ENCODE measurements at regions not wholly inside any gene's neighbourhood (a gene's known extent, or its start where the extent isn't known, plus 50 kb on each side); places are given as distances from the start of the nearest gene placed in this dataset.
A peak's percentile ranks its signal among the peaks of the same experiment; 100 is the strongest.
"Not testable (repeated sequence)": the region's sequence is repeated elsewhere in the genome, so short reads cannot be mapped to it uniquely, and the experiment has no call there.

DNA sequence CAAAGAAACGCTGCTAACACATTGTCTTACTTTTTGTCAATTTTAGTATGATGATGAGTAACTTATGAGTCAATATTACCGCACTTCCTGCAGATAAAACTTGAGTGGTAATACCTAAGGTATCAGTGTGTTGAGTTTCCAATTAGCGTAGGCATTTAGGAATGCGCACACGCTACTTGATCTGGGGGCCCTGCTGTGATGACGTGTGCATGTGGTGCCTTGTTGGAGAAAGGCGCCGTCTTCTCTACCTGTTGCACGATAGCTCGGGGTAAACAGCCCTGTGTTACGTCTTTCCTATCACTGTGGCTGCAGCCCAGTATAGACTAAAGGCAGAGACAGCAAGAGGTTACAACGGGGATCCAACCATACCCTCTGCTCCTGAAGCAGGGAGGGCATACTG, 476.8 kb upstream of the ADARB2 start:
- DNase-seq, result no peak

- DNase-seq, result no peak
Measured at GRCh38 chr10:2212244-2212834, 475.0 kb upstream of the ADARB2 start.

DNA sequence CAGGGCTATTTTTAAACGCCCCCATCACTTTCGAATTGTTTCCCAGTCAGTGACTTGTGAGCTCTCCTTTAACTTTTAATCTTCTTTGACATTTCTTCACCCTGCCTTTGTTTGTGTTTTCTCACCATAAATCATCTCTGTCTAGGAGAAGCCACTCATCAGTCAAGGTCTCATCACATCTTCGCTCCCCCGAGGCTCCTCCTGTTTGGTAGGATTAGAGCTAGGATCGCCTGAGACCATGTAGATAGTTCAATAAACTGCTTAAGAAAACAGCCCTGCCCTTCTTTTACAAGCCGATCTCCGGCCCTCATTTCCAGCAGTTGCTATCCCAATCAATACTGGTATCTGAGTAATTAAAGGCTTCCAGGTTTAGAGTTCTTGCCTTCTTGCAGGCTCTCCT, 472.8 kb upstream of the ADARB2 start:
- DNase-seq, result no peak

DNA sequence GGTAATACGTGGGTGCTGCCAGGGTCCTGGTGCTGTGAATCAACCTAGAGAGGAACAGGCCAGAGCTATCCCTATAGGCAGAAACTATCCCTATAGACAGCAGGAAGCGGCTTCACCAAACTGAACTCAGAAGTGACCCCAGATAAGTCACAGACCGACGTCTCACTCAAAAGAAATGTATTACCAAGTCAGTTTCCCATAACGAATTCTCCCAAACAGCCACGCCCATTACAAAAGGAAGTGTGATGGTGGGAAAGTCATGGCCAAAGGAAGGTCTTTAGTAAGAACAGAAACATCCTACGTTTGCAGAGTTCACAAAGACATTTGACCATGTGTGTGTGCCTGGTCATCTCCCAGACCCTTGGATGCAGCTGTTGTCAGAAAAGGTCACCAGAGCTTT, 470.8 kb upstream of the ADARB2 start:
- DNase-seq, result no peak

GRCh38 chr10:2207246-2207922, 470.1 kb upstream of the ADARB2 start:
- DNase-seq, result no peak

GRCh38 chr10:2205406-2205805, 468.1 kb upstream of the ADARB2 start:
- DNase-seq, result no peak

DNA sequence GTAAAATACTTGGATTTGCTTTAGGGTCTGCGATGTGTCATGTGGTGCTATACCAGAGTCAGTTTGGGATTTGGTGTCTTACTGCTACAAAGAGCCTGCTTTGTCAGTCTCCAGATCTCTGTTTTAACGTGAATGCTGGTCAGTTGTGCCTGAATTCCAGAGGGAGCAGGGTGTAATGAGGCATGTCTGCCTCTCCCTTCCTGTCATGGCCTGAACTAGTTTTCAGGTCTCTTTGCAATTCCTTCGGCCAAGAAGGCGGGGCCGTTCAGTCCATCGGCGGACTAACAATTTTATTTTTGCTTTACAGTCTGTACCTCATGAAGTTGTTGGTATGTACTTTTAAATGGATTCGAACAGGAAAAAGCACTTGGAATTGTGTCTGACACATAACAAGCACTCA, 465.1 kb upstream of the ADARB2 start:
- DNase-seq, result no peak

DNA sequence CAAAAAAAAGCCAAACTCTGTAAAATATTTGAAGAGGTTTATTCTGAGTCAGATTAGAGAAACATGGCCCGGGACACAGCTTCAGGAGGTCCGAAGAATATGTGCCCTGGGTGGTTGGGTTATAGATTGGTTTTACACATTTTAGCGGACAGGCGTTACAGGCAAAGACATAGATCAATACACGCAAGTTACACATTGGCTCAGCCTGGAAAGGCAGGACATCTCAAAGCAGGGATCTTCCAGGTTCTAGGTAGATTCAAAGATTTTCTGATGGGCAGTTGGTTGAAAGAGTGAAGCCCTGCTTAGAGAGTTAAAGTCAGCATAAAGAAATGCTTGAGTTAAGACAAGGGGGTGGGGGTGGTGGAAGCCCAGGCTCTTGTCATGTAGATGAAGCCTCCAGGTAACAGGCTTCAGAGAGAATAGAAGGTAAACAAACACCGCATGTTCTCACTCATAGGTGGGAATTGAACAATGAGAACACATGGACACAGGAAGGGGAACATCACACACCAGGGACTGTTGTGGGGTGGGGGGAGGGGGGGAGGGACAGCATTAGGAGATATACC, 464.3 kb upstream of the ADARB2 start:
- no peak for DNase-seq

DNA sequence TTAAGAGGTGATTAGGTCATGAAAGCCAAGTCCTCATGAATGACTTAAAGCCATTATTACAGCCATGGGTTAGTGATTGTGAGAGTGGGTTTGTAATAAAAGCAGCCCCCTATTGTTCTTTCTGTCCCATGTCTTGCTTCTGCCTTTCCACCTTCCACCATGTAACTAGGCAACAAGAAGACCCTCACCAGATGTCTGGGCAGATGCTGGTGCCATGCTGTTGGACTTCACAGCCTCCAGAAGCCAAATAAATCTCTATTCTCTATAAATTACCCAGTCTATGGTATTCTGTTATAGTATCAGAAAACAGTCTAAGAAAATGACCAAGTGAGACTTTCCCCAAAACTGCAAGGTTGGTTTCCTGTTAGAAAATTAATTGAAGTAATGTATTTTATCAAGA, 460.3 kb upstream of the ADARB2 start:
- no peak for DNase-seq

DNA sequence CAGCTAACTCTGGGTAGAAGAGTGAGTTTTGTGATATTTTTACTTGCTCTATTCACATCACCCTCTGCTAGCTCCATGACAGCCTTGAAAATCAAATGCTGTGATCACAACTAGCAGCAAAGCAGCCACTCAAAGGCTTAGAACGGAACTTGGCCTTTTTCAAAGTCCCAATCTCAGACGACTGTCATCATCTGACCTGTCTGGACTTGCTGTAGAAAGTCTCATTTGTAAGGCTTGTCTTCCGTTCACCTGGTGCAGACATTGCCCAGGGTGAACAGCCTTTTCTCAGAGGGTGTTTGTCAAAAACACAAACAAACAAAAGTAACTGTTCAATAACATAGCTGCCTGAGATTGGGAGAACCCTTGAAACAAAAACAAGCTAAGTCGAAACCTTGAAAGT, 458.9 kb upstream of the ADARB2 start:
- DNase-seq, result no peak

- not testable (repeated sequence) for DNase-seq
Measured at GRCh38 chr10:2189356-2189755, 452.0 kb upstream of the ADARB2 start.

GRCh38 chr10:2188371-2188770, 451.0 kb upstream of the ADARB2 start:
- no peak for DNase-seq

DNA sequence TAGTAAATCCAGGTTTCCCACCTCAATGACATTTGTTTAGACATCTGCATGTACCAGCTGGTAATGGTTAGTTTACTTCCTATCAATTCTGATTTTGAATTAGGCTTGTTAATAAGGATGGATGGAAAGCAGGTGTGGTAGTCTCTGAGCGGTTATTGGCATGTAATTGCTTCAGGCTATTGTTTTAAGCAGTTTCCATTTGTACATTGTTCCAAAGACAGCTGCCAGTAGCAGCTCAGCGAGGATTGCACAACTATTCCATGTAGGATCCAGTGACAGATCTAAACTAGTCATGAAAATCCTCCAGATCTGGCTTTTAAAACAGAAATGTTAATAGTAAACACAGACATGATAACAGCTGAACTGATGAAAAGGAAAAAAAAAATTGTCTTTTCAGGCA, 436.0 kb upstream of the ADARB2 start:
- no peak for DNase-seq

- no peak for DNase-seq
Measured at GRCh38 chr10:2165771-2166460, 428.6 kb upstream of the ADARB2 start.

DNA sequence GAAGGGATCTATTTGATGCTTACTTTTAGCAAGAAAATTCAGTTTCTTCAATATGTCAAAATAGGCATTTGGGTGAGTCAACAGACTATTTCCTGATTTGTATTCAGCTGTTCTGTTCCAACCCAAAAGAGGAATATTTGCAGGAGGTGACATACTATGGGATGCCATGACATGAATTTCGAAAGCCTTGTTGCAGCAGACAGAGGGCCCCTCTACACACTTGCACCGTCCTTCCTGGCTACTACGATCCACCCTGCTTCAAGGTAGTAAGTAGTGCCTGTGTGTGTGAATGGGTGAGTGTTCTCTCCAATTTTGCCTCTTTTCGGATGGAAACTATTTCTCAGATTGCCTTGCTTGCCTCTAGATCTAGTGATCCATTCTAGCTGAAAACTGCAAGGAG, 413.0 kb upstream of the ADARB2 start:
- DNase-seq, result no peak

DNA sequence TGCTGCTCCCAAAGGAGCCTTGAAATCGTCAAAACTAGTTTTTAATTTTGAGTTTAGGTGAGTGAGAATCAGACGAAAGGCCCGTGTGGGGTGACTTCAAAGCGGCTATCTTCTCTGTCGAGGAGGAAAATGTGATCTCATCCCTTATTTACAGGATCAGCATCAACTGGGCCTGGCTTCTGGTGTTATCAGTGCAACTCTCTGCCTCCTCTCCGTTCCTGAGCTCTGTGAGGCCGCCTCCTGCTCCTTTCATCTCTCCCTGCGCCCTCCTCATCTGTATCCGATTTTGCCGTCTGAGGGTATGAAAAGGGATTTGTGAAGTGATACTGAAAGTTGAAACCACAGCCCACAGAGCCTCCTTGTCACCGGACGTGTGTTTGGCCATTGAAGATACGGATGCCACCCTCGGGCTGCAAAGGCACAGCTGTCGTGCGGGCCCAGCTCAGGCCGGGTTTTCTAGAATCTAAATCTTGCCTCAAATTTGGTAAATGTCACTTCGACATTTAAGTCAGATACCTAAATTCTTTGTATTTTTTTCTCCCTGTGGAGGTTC, 408.7 kb upstream of the ADARB2 start:
- DNase-seq, result no peak

GRCh38 chr10:2145491-2145890, 408.2 kb upstream of the ADARB2 start:
- no peak for DNase-seq

DNA sequence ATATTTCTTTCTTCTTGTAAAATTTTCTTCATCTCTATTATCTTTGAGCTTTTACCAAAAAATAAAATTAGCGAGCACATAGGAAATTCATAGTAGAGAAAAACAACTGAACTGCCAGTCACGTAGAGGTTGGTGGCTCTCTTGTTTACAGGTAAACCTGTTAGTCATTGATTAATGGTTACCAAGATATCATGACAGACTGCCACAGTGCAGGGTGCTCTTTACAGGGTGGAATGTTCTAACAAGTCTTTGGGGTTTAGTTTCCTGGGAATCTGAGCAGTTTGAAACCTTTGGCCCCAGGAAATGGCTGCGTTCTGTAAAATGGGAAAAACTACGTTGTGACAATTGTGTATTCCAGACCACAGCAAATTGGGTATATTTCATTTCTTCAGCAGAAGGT, 407.3 kb upstream of the ADARB2 start:
- DNase-seq, result no peak

DNA sequence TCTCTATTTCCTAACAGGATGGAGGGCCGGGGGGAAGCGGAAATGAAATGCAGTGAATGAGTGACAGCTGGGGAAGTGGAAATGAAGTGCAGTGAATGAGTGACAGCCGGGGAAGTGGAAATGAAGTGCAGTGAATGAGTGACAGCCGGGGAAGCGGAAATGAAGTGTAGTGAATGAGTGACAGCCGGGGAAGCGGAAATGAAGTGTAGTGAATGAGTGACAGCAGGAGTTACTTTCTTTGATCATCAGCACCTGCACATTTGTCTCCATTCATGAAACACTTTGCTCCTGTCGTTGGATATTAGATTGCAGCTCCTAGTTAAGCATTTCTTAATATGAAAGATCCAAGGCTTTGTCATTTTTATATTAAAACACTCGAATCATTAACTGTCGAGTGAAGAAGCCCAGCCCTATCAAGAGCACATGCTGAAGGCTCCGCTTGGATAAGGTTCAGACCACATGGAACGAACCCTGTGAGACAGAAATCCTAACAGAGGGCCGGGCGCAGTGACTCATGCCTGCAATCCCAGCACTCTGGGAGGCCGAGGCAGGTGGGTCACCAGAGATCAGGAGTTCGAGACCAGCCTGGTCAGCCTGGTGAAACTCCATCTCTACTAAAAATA, 406.0 kb upstream of the ADARB2 start:
- no peak for DNase-seq

DNA sequence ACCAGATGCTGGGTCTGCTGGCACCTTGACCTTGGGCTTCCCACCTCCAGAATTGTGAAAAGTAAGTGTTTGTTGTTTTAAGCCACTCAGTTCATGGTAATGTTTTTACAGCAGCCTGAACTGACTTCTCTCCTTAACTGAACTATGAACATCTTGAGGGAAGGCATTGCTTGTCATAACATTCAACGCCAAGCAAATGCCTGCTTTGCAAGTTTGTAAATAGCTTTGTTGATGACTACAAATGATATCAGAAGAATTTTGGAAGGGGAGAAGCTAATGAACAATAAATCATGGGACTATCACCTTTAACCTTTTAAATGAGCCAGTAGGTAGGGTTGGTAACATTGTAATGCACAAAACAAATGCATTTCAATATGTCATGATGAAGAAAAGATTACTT, 402.4 kb upstream of the ADARB2 start:
- DNase-seq, result no peak

DNA sequence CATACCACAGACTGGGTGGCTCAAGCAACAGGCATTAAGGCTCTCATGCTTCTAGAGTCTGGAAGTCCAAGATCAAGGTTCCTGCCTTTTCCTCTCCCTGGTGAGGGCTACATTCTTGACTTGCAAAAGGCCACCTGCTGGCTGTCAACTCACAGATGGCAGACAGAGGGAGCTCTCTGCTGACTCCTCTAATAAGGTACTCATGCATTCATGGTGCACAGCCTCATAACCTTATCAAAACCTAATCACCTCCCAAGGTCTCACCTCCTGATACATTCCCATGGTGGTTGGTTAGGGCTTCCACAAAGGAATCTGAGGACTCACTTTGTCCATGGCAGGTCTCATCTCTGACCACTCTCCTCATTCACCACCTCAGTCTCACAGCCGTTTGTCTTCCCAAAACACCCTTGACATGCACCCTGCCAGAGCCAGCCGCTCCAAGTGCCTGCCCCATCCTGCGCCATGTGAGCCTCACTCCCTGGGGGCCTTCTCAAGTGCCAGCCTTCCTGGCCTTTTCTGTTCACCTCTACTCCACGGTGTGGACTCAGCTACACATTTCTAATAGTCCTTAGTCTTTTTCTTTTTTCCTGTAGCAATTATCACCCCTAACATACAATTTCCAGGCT, 400.3 kb upstream of the ADARB2 start:
- DNase-seq, result no peak

- DNase-seq, result peak; percentile 3
Measured at GRCh38 chr10:2130705-2131305, 393.5 kb upstream of the ADARB2 start.

- DNase-seq, result no peak
Measured at GRCh38 chr10:2128991-2129390, 391.7 kb upstream of the ADARB2 start.
